ENCODE measurements at regions not wholly inside any gene's neighbourhood (a gene's known extent, or its start where the extent isn't known, plus 50 kb on each side); places are given as distances from the start of the nearest gene placed in this dataset.
"Not testable (repeated sequence)": the region's sequence is repeated elsewhere in the genome, so short reads cannot be mapped to it uniquely, and the experiment has no call there.

GRCh38 chr5:117326997-117327396 is 752.4 kb upstream of the SEMA6A start:
- Histone ChIP-seq H3K27me3 (ENCODE audit: control insufficient read depth, insufficient read depth, low read length) (no peaks in the 10 kb centered on the region), H3K27ac (ENCODE audit: low read length) (no peak overlapping the region), H3K4me1 (ENCODE audit: control insufficient read depth, insufficient read depth, low read length) (no peaks in the 10 kb centered on the region), H3K9me3 (replicated peaks; ENCODE audit: control insufficient read depth, low read depth, low read length) (no peaks in the 10 kb centered on the region), H3K36me3 (ENCODE audit: control insufficient read depth, insufficient read depth, low read length) (no peaks in the 10 kb centered on the region), H3K4me3 (ENCODE audit: low read length) (no peak overlapping the region)
- DNase-seq: no peak
- no CpG with 5 or more reads among the region's 2 CpGs for WGBS (ENCODE audit: insufficient coverage)

DNA sequence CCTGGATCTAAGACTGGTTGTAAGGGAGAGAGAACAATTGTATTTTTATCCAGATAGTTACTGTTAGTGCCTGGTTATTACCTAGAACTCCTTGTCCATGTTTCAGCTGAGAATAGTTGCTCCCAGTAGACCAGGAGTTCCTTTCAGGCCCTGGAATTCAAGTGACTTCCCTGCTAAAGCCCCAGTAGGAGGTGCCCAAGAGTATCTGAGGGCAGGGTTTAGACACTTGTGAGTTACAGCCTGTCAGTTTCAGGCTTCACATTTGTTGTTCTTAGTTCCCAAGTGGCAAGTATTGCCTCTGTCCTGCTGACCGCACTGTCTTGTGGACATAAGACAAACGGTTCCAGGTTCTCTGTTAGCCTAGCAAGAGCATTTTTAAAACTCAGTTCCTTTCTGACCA is 743.9 kb upstream of the SEMA6A start:
- H3K4me1 ChIP-seq (ENCODE audit: control insufficient read depth, insufficient read depth, low read length): no peaks in the 10 kb centered on the region
- no peaks in the 10 kb centered on the region for H3K27me3 ChIP-seq (ENCODE audit: control insufficient read depth, insufficient read depth, low read length)
- no peaks in the 10 kb centered on the region for H3K36me3 ChIP-seq (ENCODE audit: control insufficient read depth, insufficient read depth, low read length)
- no peak for DNase-seq
- H3K27ac ChIP-seq (ENCODE audit: low read length): no peak overlapping the region
- no CpG with 5 or more reads among the region's 2 CpGs for WGBS (ENCODE audit: insufficient coverage)
- H3K9me3 ChIP-seq (replicated peaks; ENCODE audit: control insufficient read depth, low read depth, low read length): no peaks in the 10 kb centered on the region
- no peak overlapping the region for H3K4me3 ChIP-seq (ENCODE audit: low read length)

DNA sequence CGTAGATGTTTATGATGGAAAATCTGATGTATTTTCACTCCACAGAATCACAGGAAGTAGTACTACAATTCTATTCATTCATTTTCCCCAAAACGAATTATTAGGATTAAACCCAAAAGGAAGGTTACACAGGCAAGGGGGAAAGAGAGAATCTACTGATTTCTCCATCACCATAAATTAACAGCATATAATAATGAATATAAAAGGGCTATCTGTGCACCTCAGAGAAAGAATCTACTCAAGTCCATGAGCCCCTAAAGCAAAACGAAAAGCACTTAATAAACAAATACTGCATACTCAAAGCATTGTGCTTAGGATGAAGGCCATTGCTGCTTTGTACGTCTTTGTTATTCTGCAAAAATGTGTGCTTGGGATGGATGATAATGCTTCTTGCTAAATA is 740.5 kb upstream of the SEMA6A start:
- no peaks in the 10 kb centered on the region for H3K9me3 ChIP-seq (replicated peaks; ENCODE audit: control insufficient read depth, low read depth, low read length)
- H3K36me3 ChIP-seq (ENCODE audit: control insufficient read depth, insufficient read depth, low read length): no peaks in the 10 kb centered on the region
- H3K4me1 ChIP-seq (ENCODE audit: control insufficient read depth, insufficient read depth, low read length): no peaks in the 10 kb centered on the region
- no peak for DNase-seq
- H3K27me3 ChIP-seq (ENCODE audit: control insufficient read depth, insufficient read depth, low read length): no peaks in the 10 kb centered on the region
- 100% methylated on average over 1 of the region's 4 CpGs for WGBS (ENCODE audit: insufficient coverage)
- H3K4me3 ChIP-seq (ENCODE audit: low read length): no peak overlapping the region
- no peak overlapping the region for H3K27ac ChIP-seq (ENCODE audit: low read length)

DNA sequence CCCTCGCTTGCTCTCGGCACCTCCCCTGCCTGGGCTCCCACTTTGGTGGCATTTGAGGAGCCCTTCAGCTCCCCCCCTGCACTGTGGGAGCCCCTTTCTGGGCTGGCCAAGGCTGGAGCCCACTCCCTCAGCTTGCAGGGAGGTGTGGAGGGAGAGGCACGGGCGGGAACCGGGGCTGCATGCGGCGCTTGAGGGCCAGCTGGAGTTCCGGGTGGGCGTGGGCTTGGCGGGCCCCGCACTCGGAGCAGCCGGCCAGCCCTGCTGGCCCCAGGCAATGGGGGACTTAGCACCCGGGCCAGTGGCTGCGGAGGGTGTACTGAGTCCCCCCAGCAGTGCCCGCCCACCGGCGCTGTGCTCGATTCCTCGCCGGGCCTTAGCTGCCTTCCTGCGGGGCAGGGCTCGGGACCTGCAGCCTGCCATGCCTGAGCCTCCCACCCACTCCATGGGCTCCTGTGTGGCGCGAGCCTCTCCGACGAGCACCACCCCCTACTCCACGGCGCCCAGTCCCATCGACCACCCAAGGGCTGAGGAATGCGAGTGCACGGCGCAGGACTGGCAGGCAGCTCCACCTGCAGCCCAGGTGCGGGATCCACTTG is 730.0 kb upstream of the SEMA6A start:
- H3K27me3 ChIP-seq (ENCODE audit: control insufficient read depth, insufficient read depth, low read length); DNase-seq; H3K27ac ChIP-seq (ENCODE audit: low read length); H3K9me3 ChIP-seq (replicated peaks; ENCODE audit: control insufficient read depth, low read depth, low read length); H3K4me3 ChIP-seq (ENCODE audit: low read length); H3K36me3 ChIP-seq (ENCODE audit: control insufficient read depth, insufficient read depth, low read length); H3K4me1 ChIP-seq (ENCODE audit: control insufficient read depth, insufficient read depth, low read length): not testable (repeated sequence)
- WGBS (ENCODE audit: insufficient coverage): 93% methylated on average over 5 of the region's 34 CpGs

- WGBS (ENCODE audit: insufficient coverage): 100% methylated on average over 1 of the region's 3 CpGs
- no peak for DNase-seq
- Histone ChIP-seq H3K4me3 (ENCODE audit: low read length) (no peak overlapping the region), H3K27ac (ENCODE audit: low read length) (no peak overlapping the region), H3K36me3 (ENCODE audit: control insufficient read depth, insufficient read depth, low read length) (no peaks in the 10 kb centered on the region), H3K4me1 (ENCODE audit: control insufficient read depth, insufficient read depth, low read length) (no peaks in the 10 kb centered on the region), H3K27me3 (ENCODE audit: control insufficient read depth, insufficient read depth, low read length) (no peaks in the 10 kb centered on the region), H3K9me3 (replicated peaks; ENCODE audit: control insufficient read depth, low read depth, low read length) (no peaks in the 10 kb centered on the region)
These were observed 728.3 kb upstream of the SEMA6A start for GRCh38 chr5:117302949-117303348.

- no peak overlapping the region for H3K27ac ChIP-seq (ENCODE audit: low read length)
- no peak overlapping the region for H3K4me3 ChIP-seq (ENCODE audit: low read length)
- no peaks in the 10 kb centered on the region for H3K27me3 ChIP-seq (ENCODE audit: control insufficient read depth, insufficient read depth, low read length)
- no peaks in the 10 kb centered on the region for H3K4me1 ChIP-seq (ENCODE audit: control insufficient read depth, insufficient read depth, low read length)
- H3K36me3 ChIP-seq (ENCODE audit: control insufficient read depth, insufficient read depth, low read length): no peaks in the 10 kb centered on the region
- DNase-seq: no peak
- H3K9me3 ChIP-seq (replicated peaks; ENCODE audit: control insufficient read depth, low read depth, low read length): no peaks in the 10 kb centered on the region
- no CpG with 5 or more reads among the region's 1 CpG for WGBS (ENCODE audit: insufficient coverage)
These were observed 727.9 kb upstream of the SEMA6A start for GRCh38 chr5:117302473-117302872.

DNA sequence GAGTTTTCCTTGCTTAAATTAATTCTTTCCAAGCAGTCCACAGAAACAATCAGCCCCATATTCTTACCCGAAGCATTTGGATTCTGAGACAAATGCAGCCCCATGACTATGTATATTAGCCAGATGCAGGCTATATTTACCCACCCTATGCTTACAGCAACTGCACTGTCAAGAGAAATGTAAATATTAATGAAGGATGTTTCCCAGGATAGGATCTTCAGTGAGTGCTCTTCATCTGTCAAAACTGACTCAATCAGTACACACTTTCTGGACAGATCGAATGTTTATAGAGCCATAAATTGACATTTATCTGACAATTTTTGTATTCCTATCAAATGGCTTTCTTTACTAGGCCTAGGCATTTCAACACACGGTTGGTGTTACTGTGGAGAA is 725.3 kb upstream of the SEMA6A start:
- H3K4me1 ChIP-seq (ENCODE audit: control insufficient read depth, insufficient read depth, low read length): no peaks in the 10 kb centered on the region
- no peak overlapping the region for H3K4me3 ChIP-seq (ENCODE audit: low read length)
- 57% methylated on average over 1 of the region's 3 CpGs for WGBS (ENCODE audit: insufficient coverage)
- no peaks in the 10 kb centered on the region for H3K27me3 ChIP-seq (ENCODE audit: control insufficient read depth, insufficient read depth, low read length)
- H3K36me3 ChIP-seq (ENCODE audit: control insufficient read depth, insufficient read depth, low read length): no peaks in the 10 kb centered on the region
- no peaks in the 10 kb centered on the region for H3K9me3 ChIP-seq (replicated peaks; ENCODE audit: control insufficient read depth, low read depth, low read length)
- no peak overlapping the region for H3K27ac ChIP-seq (ENCODE audit: low read length)
- no peak for DNase-seq

DNA sequence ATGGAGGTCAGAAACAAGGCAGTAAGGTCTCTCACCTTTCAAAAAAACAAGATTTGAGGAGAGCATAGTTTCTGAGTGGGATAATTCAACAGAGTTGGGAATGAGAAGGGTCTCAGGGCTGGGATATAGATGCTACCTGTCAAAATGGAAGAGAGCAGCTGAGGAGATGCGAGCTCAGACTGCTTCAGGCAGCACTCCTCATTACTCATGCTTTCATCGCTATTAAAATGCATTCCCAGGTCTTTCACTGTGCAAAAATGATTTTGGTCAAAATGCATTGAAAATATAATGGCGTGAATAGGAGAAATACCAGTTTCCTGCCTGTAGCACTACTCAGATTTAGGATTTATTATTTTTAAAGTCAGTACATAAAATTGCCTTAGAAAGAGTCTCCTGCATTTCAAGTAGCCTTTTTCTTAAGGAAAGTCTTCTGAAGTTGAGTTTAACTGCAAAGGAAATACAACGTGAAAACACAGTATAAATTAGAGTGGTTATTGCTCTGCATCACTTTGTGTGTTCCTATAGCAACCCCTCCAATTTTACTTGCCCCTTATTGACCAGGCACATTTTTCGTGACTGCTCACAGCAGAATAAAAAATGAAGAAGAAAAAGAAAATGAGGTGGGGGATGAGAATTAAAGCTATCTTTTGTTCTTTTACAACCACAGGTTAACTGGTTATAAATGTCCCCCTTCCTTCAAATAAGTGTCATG is 724.8 kb upstream of the SEMA6A start:
- H3K27me3 ChIP-seq (ENCODE audit: control insufficient read depth, insufficient read depth, low read length): no peaks in the 10 kb centered on the region
- no peaks in the 10 kb centered on the region for H3K4me1 ChIP-seq (ENCODE audit: control insufficient read depth, insufficient read depth, low read length)
- DNase-seq: no peak
- no CpG with 5 or more reads among the region's 5 CpGs for WGBS (ENCODE audit: insufficient coverage)
- no peak overlapping the region for H3K4me3 ChIP-seq (ENCODE audit: low read length)
- H3K27ac ChIP-seq (ENCODE audit: low read length): no peak overlapping the region
- no peaks in the 10 kb centered on the region for H3K36me3 ChIP-seq (ENCODE audit: control insufficient read depth, insufficient read depth, low read length)
- no peaks in the 10 kb centered on the region for H3K9me3 ChIP-seq (replicated peaks; ENCODE audit: control insufficient read depth, low read depth, low read length)

DNA sequence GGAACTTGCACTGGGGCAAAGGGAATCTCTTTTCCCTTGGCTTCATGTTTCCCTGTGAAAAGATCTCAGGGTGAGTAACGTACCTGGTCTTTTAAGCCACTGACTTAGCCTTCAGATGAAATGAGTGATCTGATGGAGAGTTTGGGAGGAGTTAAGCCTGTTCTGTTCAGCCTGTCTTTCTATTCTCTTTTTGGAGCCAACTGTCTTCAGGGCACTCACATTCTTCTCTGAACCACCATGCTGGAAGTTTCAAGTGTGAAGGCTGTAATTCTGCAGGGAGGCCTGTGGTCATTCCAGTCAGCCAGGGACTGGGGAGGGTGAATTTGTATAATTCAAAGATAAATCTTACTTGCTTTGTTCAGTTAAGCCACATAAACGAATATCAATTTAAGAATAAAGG is 722.2 kb upstream of the SEMA6A start:
- Histone ChIP-seq H3K36me3 (ENCODE audit: control insufficient read depth, insufficient read depth, low read length) (no peaks in the 10 kb centered on the region), H3K27ac (ENCODE audit: low read length) (no peak overlapping the region), H3K9me3 (replicated peaks; ENCODE audit: control insufficient read depth, low read depth, low read length) (no peaks in the 10 kb centered on the region), H3K4me1 (ENCODE audit: control insufficient read depth, insufficient read depth, low read length) (no peaks in the 10 kb centered on the region), H3K4me3 (ENCODE audit: low read length) (no peak overlapping the region), H3K27me3 (ENCODE audit: control insufficient read depth, insufficient read depth, low read length) (no peaks in the 10 kb centered on the region)
- WGBS (ENCODE audit: insufficient coverage): no CpG with 5 or more reads among the region's 2 CpGs
- no peak for DNase-seq

DNA sequence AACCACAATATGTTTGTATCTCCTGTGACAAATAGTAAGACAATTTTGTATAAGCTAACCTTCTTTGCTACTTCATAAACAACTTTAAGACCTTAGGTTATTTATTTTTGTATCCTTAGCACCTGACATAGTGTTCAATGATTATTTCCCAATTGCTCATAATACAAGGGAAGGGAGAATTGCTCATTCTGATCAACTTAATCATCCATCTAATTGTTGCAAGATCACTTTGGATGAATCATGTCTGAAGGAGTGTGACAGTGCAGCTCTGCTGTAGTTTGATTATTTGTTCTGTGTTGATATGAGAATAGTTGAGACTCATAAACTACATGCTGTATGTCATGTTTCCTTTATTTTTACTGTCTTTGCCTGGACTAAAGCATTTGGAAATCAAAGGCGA is 721.3 kb upstream of the SEMA6A start:
- Histone ChIP-seq H3K27me3 (ENCODE audit: control insufficient read depth, insufficient read depth, low read length) (no peaks in the 10 kb centered on the region), H3K27ac (ENCODE audit: low read length) (no peak overlapping the region), H3K9me3 (replicated peaks; ENCODE audit: control insufficient read depth, low read depth, low read length) (no peaks in the 10 kb centered on the region), H3K4me1 (ENCODE audit: control insufficient read depth, insufficient read depth, low read length) (no peaks in the 10 kb centered on the region), H3K4me3 (ENCODE audit: low read length) (no peak overlapping the region), H3K36me3 (ENCODE audit: control insufficient read depth, insufficient read depth, low read length) (no peaks in the 10 kb centered on the region)
- no peak for DNase-seq
- WGBS (ENCODE audit: insufficient coverage): no CpG with 5 or more reads among the region's 1 CpG

GRCh38 chr5:117286813-117287212 is 712.2 kb upstream of the SEMA6A start:
- no CpG with 5 or more reads among the region's 1 CpG for WGBS (ENCODE audit: insufficient coverage)
- H3K27ac ChIP-seq (ENCODE audit: low read length): no peak overlapping the region

More at GRCh38 chr5:117286813-117287212, 712.2 kb upstream of the SEMA6A start:
- no peak for DNase-seq
- no peaks in the 10 kb centered on the region for H3K4me1 ChIP-seq (ENCODE audit: control insufficient read depth, insufficient read depth, low read length)
- H3K27me3 ChIP-seq (ENCODE audit: control insufficient read depth, insufficient read depth, low read length): no peaks in the 10 kb centered on the region
- no peak overlapping the region for H3K4me3 ChIP-seq (ENCODE audit: low read length)
- H3K36me3 ChIP-seq (ENCODE audit: control insufficient read depth, insufficient read depth, low read length): no peaks in the 10 kb centered on the region
- H3K9me3 ChIP-seq (replicated peaks; ENCODE audit: control insufficient read depth, low read depth, low read length): no peaks in the 10 kb centered on the region

All from muscle of leg (tissue), 3 donors.